Body of pancreas (tissue), 4 donors: ENCODE measurements at regions not wholly inside any gene's neighbourhood (a gene's known extent, or its start where the extent isn't known, plus 50 kb on each side); places are given as distances from the start of the nearest gene placed in this dataset.

Source experiments
- CTCF ChIP-seq, 7 experiments: fragments of 450-650 bp in 4 of 7; fragments of 200-600 bp in 3 of 7; sonication (generic) in 3 of 7; IDR thresholded peaks; one replicate each; pipeline ENCODE4 v1.5.1; 2016 to 2019; ENCODE audit warnings: antibody characterized with exemption in 7 of 7
- POLR2A ChIP-seq, 3 donors: fragments of 450-650 bp; IDR thresholded peaks; one replicate each; pipeline ENCODE4 v1.6.1; 2016; ENCODE audit warnings: antibody characterized with exemption in 3 of 3, mild to moderate bottlenecking in 2 of 3

GRCh38 chr14:54333511-54333910 lies 63.3 kb upstream of the CDKN3 start:
- TF ChIP-seq CTCF (IDR thresholded peaks at IDR 0.05) (no peak), POLR2A (IDR thresholded peaks at IDR 0.05) (no peak)
